ENCODE measurements at regions not wholly inside any gene's neighbourhood (a gene's known extent, or its start where the extent isn't known, plus 50 kb on each side); places are given as distances from the start of the nearest gene placed in this dataset.

GRCh38 chr4:145298885-145299284 lies 118.5 kb upstream of the OTUD4 start:
- no peaks in the 10 kb centered on the region for H3K9me3 ChIP-seq (ENCODE audit: control insufficient read depth in 2 of 2, low read length in 2 of 2)
- H3K9ac ChIP-seq (ENCODE audit: low read length in 2 of 2) = no peak overlapping the region
- no peaks in the 10 kb centered on the region for H3K27me3 ChIP-seq (ENCODE audit: control insufficient read depth in 1 of 2, insufficient read depth in 2 of 2, low read length in 2 of 2)
- H3K4me3 ChIP-seq (ENCODE audit: low read length in 2 of 2) = no peak overlapping the region
- H3K4me1 ChIP-seq (ENCODE audit: control insufficient read depth, insufficient read depth, low read length) = no peaks in the 10 kb centered on the region
- H3K27ac ChIP-seq (ENCODE audit: low read length) = no peak overlapping the region
- no peaks in the 10 kb centered on the region for H3K36me3 ChIP-seq (ENCODE audit: control insufficient read depth in 2 of 2, insufficient read depth in 2 of 2, low read length in 2 of 2)

- Histone ChIP-seq H3K27ac (ENCODE audit: low read length) (no peak overlapping the region), H3K27me3 (ENCODE audit: control insufficient read depth in 1 of 2, insufficient read depth in 2 of 2, low read length in 2 of 2) (no peaks in the 10 kb centered on the region), H3K9me3 (ENCODE audit: control insufficient read depth in 2 of 2, low read length in 2 of 2) (no peaks in the 10 kb centered on the region), H3K4me3 (ENCODE audit: low read length in 2 of 2) (no peak overlapping the region), H3K4me1 (ENCODE audit: control insufficient read depth, insufficient read depth, low read length) (no peaks in the 10 kb centered on the region), H3K36me3 (ENCODE audit: control insufficient read depth in 2 of 2, insufficient read depth in 2 of 2, low read length in 2 of 2) (no peaks in the 10 kb centered on the region), H3K9ac (ENCODE audit: low read length in 2 of 2) (no peak overlapping the region)
These were observed 117.2 kb upstream of the OTUD4 start for GRCh38 chr4:145297556-145297955.

GRCh38 chr4:145295547-145295946 lies 115.2 kb upstream of the OTUD4 start:
- H3K27me3 ChIP-seq (ENCODE audit: control insufficient read depth in 1 of 2, insufficient read depth in 2 of 2, low read length in 2 of 2) = no peaks in the 10 kb centered on the region
- H3K9ac ChIP-seq (ENCODE audit: low read length in 2 of 2) = no peak overlapping the region
- H3K27ac ChIP-seq (ENCODE audit: low read length) = no peak overlapping the region
- no peak overlapping the region for H3K4me3 ChIP-seq (ENCODE audit: low read length in 2 of 2)
- no peaks in the 10 kb centered on the region for H3K4me1 ChIP-seq (ENCODE audit: control insufficient read depth, insufficient read depth, low read length)
- no peaks in the 10 kb centered on the region for H3K36me3 ChIP-seq (ENCODE audit: control insufficient read depth in 2 of 2, insufficient read depth in 2 of 2, low read length in 2 of 2)
- no peaks in the 10 kb centered on the region for H3K9me3 ChIP-seq (ENCODE audit: control insufficient read depth in 2 of 2, low read length in 2 of 2)

GRCh38 chr4:145295122-145295521 lies 114.7 kb upstream of the OTUD4 start:
- Histone ChIP-seq H3K36me3 (ENCODE audit: control insufficient read depth in 2 of 2, insufficient read depth in 2 of 2, low read length in 2 of 2) (no peaks in the 10 kb centered on the region), H3K9me3 (ENCODE audit: control insufficient read depth in 2 of 2, low read length in 2 of 2) (no peaks in the 10 kb centered on the region), H3K4me3 (ENCODE audit: low read length in 2 of 2) (no peak overlapping the region), H3K27me3 (ENCODE audit: control insufficient read depth in 1 of 2, insufficient read depth in 2 of 2, low read length in 2 of 2) (no peaks in the 10 kb centered on the region), H3K9ac (ENCODE audit: low read length in 2 of 2) (no peak overlapping the region), H3K4me1 (ENCODE audit: control insufficient read depth, insufficient read depth, low read length) (no peaks in the 10 kb centered on the region), H3K27ac (ENCODE audit: low read length) (no peak overlapping the region)

GRCh38 chr4:145293658-145294057 lies 113.3 kb upstream of the OTUD4 start:
- H3K36me3 ChIP-seq (ENCODE audit: control insufficient read depth in 2 of 2, insufficient read depth in 2 of 2, low read length in 2 of 2) = no peaks in the 10 kb centered on the region
- H3K4me1 ChIP-seq (ENCODE audit: control insufficient read depth, insufficient read depth, low read length) = no peaks in the 10 kb centered on the region
- no peaks in the 10 kb centered on the region for H3K27me3 ChIP-seq (ENCODE audit: control insufficient read depth in 1 of 2, insufficient read depth in 2 of 2, low read length in 2 of 2)
- no peaks in the 10 kb centered on the region for H3K9me3 ChIP-seq (ENCODE audit: control insufficient read depth in 2 of 2, low read length in 2 of 2)
- H3K27ac ChIP-seq (ENCODE audit: low read length) = no peak overlapping the region
- no peak overlapping the region for H3K9ac ChIP-seq (ENCODE audit: low read length in 2 of 2)
- H3K4me3 ChIP-seq (ENCODE audit: low read length in 2 of 2) = no peak overlapping the region

- Histone ChIP-seq H3K27me3 (ENCODE audit: control insufficient read depth in 1 of 2, insufficient read depth in 2 of 2, low read length in 2 of 2) (no peaks in the 10 kb centered on the region), H3K36me3 (ENCODE audit: control insufficient read depth in 2 of 2, insufficient read depth in 2 of 2, low read length in 2 of 2) (no peaks in the 10 kb centered on the region), H3K4me3 (ENCODE audit: low read length in 2 of 2) (no peak overlapping the region), H3K9ac (ENCODE audit: low read length in 2 of 2) (no peak overlapping the region), H3K4me1 (ENCODE audit: control insufficient read depth, insufficient read depth, low read length) (no peaks in the 10 kb centered on the region), H3K27ac (ENCODE audit: low read length) (no peak overlapping the region), H3K9me3 (ENCODE audit: control insufficient read depth in 2 of 2, low read length in 2 of 2) (peaks cover 0 to 4% of the 10 kb centered on the region in 2 donors)
These were observed 110.6 kb upstream of the OTUD4 start for GRCh38 chr4:145290955-145291354.

- H3K4me3 ChIP-seq (ENCODE audit: low read length in 2 of 2) = no peak overlapping the region
- H3K27ac ChIP-seq (ENCODE audit: low read length) = no peak overlapping the region
- H3K36me3 ChIP-seq (ENCODE audit: control insufficient read depth in 2 of 2, insufficient read depth in 2 of 2, low read length in 2 of 2) = no peaks in the 10 kb centered on the region
- H3K4me1 ChIP-seq (ENCODE audit: control insufficient read depth, insufficient read depth, low read length) = no peaks in the 10 kb centered on the region
- H3K9ac ChIP-seq (ENCODE audit: low read length in 2 of 2) = no peak overlapping the region
- peaks cover 0 to 4% of the 10 kb centered on the region in 2 donors for H3K9me3 ChIP-seq (ENCODE audit: control insufficient read depth in 2 of 2, low read length in 2 of 2)
- H3K27me3 ChIP-seq (ENCODE audit: control insufficient read depth in 1 of 2, insufficient read depth in 2 of 2, low read length in 2 of 2) = no peaks in the 10 kb centered on the region
These were observed 109.2 kb upstream of the OTUD4 start for GRCh38 chr4:145289403-145290076.

GRCh38 chr4:145287351-145287750 lies 107.0 kb upstream of the OTUD4 start:
- Histone ChIP-seq H3K9ac (ENCODE audit: low read length in 2 of 2) (no peak overlapping the region), H3K4me1 (ENCODE audit: control insufficient read depth, insufficient read depth, low read length) (no peaks in the 10 kb centered on the region), H3K27ac (ENCODE audit: low read length) (no peak overlapping the region), H3K4me3 (ENCODE audit: low read length in 2 of 2) (no peak overlapping the region), H3K27me3 (ENCODE audit: control insufficient read depth in 1 of 2, insufficient read depth in 2 of 2, low read length in 2 of 2) (no peaks in the 10 kb centered on the region), H3K36me3 (ENCODE audit: control insufficient read depth in 2 of 2, insufficient read depth in 2 of 2, low read length in 2 of 2) (no peaks in the 10 kb centered on the region), H3K9me3 (ENCODE audit: control insufficient read depth in 2 of 2, low read length in 2 of 2) (peaks cover 0 to 4% of the 10 kb centered on the region in 2 donors)

- peaks cover 0 to 4% of the 10 kb centered on the region in 2 donors for H3K9me3 ChIP-seq (ENCODE audit: control insufficient read depth in 2 of 2, low read length in 2 of 2)
- H3K27ac ChIP-seq (ENCODE audit: low read length) = no peak overlapping the region
- no peaks in the 10 kb centered on the region for H3K36me3 ChIP-seq (ENCODE audit: control insufficient read depth in 2 of 2, insufficient read depth in 2 of 2, low read length in 2 of 2)
- no peak overlapping the region for H3K4me3 ChIP-seq (ENCODE audit: low read length in 2 of 2)
- no peak overlapping the region for H3K9ac ChIP-seq (ENCODE audit: low read length in 2 of 2)
- no peaks in the 10 kb centered on the region for H3K27me3 ChIP-seq (ENCODE audit: control insufficient read depth in 1 of 2, insufficient read depth in 2 of 2, low read length in 2 of 2)
- no peaks in the 10 kb centered on the region for H3K4me1 ChIP-seq (ENCODE audit: control insufficient read depth, insufficient read depth, low read length)
These were observed 105.5 kb upstream of the OTUD4 start for GRCh38 chr4:145285928-145286327.

GRCh38 chr4:145283909-145284308 lies 103.5 kb upstream of the OTUD4 start:
- H3K36me3 ChIP-seq (ENCODE audit: control insufficient read depth in 2 of 2, insufficient read depth in 2 of 2, low read length in 2 of 2) = no peaks in the 10 kb centered on the region
- no peaks in the 10 kb centered on the region for H3K27me3 ChIP-seq (ENCODE audit: control insufficient read depth in 1 of 2, insufficient read depth in 2 of 2, low read length in 2 of 2)
- H3K4me3 ChIP-seq (ENCODE audit: low read length in 2 of 2) = no peak overlapping the region
- peaks cover 6% of the 10 kb centered on the region for H3K4me1 ChIP-seq (ENCODE audit: control insufficient read depth, insufficient read depth, low read length)
- no peak overlapping the region for H3K9ac ChIP-seq (ENCODE audit: low read length in 2 of 2)
- H3K9me3 ChIP-seq (ENCODE audit: control insufficient read depth in 2 of 2, low read length in 2 of 2) = peaks cover 0 to 4% of the 10 kb centered on the region in 2 donors
- H3K27ac ChIP-seq (ENCODE audit: low read length) = no peak overlapping the region

GRCh38 chr4:145281951-145282350 lies 101.6 kb upstream of the OTUD4 start:
- H3K4me3 ChIP-seq (ENCODE audit: low read length in 2 of 2) = no peak overlapping the region
- H3K4me1 ChIP-seq (ENCODE audit: control insufficient read depth, insufficient read depth, low read length) = peaks cover 12% of the 10 kb centered on the region
- no peaks in the 10 kb centered on the region for H3K27me3 ChIP-seq (ENCODE audit: control insufficient read depth in 1 of 2, insufficient read depth in 2 of 2, low read length in 2 of 2)
- no peak overlapping the region for H3K9ac ChIP-seq (ENCODE audit: low read length in 2 of 2)
- H3K9me3 ChIP-seq (ENCODE audit: control insufficient read depth in 2 of 2, low read length in 2 of 2) = no peaks in the 10 kb centered on the region
- H3K36me3 ChIP-seq (ENCODE audit: control insufficient read depth in 2 of 2, insufficient read depth in 2 of 2, low read length in 2 of 2) = no peaks in the 10 kb centered on the region
- H3K27ac ChIP-seq (ENCODE audit: low read length) = no peak overlapping the region
